Osteocyte (in vitro differentiated cells): ENCODE measurements at regions not wholly inside any gene's neighbourhood (a gene's known extent, or its start where the extent isn't known, plus 50 kb on each side); places are given as distances from the start of the nearest gene placed in this dataset.

Experiments used
- DNase-seq: peaks from one replicate; pipeline ENCODE4 v3.0.0; 2021; ENCODE audit warnings: mixed read lengths; ENCODE audit not compliant: unreplicated experiment; ENCODE audit errors: extremely low spot score
- H3K27ac Mint-ChIP-seq: one replicate; pipeline ENCODE4 v1.8.0; 2021; ENCODE audit warnings: mild to moderate bottlenecking, mixed read lengths; ENCODE audit not compliant: unreplicated experiment
- H3K27me3 Mint-ChIP-seq: one replicate; pipeline ENCODE4 v1.8.0; 2021; ENCODE audit warnings: mixed read lengths; ENCODE audit not compliant: unreplicated experiment
- H3K36me3 Mint-ChIP-seq: one replicate; pipeline ENCODE4 v1.8.0; 2021; ENCODE audit warnings: mixed read lengths; ENCODE audit not compliant: unreplicated experiment
- H3K4me1 Mint-ChIP-seq: one replicate; pipeline ENCODE4 v1.8.0; 2021; ENCODE audit warnings: mixed read lengths; ENCODE audit not compliant: unreplicated experiment
- H3K4me3 Mint-ChIP-seq: one replicate; pipeline ENCODE4 v1.8.0; 2021; ENCODE audit warnings: mild to moderate bottlenecking, moderate library complexity, mixed read lengths; ENCODE audit not compliant: unreplicated experiment
- H3K9me3 Mint-ChIP-seq: one replicate; pipeline ENCODE4 v1.8.0; 2021; ENCODE audit warnings: mixed read lengths; ENCODE audit not compliant: unreplicated experiment
- TF ChIP-seq, protein P1 (sequence below): fragments of 200-600 bp; sonication (generic); IDR thresholded peaks from 2 replicates; pipeline ENCODE4 v1.5.0; 2021; ENCODE audit warnings: antibody characterized with exemption, mild to moderate bottlenecking, moderate library complexity

DNA sequence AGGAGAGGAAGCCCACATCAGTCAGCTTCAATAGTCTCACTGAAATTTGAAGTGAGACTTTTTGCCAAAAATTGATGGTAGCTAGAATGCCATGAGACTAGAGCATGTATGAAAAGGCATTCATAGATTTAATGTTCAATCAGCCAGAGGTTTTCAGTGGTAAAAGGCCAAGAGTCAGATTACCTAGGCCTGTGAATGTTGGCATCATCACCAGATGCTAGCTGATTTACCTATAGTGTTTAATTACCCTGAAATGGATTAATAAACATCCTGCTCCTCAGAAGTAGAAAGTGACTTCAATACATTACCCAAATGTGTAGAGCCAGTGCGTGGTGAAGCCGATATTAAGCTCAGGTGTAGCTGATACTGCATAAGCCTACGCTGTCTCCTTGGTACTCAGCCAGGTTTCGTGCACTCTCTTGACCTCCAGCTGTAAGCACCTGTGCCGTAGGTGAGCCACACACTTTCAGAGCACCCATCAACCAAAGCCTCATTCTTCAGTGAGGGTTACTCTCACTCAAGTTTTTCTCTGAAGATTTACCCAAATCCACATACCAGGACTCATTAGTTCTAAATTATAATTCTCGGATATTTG lies 1140.3 kb upstream of the SLC10A2 start:
- Mint-ChIP-seq H3K9me3 (no peaks in the 10 kb centered on the region), H3K27me3 (no peaks in the 10 kb centered on the region), H3K36me3 (no peaks in the 10 kb centered on the region), H3K4me1 (no peaks in the 10 kb centered on the region), H3K27ac (no peak overlapping the region), H3K4me3 (no peak overlapping the region)
- TF ChIP-seq, protein P1, sequence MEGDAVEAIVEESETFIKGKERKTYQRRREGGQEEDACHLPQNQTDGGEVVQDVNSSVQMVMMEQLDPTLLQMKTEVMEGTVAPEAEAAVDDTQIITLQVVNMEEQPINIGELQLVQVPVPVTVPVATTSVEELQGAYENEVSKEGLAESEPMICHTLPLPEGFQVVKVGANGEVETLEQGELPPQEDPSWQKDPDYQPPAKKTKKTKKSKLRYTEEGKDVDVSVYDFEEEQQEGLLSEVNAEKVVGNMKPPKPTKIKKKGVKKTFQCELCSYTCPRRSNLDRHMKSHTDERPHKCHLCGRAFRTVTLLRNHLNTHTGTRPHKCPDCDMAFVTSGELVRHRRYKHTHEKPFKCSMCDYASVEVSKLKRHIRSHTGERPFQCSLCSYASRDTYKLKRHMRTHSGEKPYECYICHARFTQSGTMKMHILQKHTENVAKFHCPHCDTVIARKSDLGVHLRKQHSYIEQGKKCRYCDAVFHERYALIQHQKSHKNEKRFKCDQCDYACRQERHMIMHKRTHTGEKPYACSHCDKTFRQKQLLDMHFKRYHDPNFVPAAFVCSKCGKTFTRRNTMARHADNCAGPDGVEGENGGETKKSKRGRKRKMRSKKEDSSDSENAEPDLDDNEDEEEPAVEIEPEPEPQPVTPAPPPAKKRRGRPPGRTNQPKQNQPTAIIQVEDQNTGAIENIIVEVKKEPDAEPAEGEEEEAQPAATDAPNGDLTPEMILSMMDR = no peak
- DNase-seq = no peak

DNA sequence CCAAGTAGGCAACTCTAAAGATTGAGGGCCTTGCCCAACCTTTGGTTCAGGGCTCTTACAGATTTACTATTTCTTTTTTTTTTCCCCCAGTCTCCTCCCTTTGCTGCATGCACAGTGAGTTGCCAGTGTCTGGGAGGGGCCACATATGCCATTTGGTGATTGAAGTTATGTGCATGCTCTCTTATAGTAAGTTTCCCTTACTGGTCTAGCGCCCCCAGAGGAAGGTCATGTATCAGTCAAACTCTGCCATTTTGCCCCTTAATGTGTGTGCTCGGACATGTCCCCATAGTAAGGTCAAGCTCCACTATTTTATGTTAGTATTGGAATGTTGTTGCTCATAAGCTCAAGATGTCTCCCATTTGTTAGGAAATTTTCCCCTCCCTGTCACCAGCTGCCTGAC lies 1138.0 kb upstream of the SLC10A2 start:
- Mint-ChIP-seq H3K4me1 (no peaks in the 10 kb centered on the region), H3K27ac (no peak overlapping the region), H3K9me3 (no peaks in the 10 kb centered on the region), H3K27me3 (no peaks in the 10 kb centered on the region), H3K36me3 (no peaks in the 10 kb centered on the region), H3K4me3 (no peak overlapping the region)
- TF ChIP-seq, protein P1 = no peak
- DNase-seq = no peak

DNA sequence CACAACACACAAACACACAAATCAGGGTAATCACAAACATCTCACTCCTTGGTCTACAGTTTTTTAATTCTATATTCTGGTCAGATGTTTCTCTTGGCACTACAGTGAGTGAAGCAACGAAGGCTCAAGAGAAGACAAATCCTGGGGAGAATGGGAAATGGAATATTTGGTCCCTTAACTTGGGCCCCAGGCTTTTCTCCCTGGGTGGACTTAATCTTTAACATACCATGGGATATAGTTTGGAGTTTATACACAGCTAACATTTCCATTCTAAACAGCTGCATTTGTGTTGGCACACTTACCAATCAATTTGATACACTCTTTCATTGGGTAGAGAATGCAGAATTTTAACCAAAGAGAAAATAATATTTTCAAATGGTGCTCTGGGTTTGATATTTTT lies 1132.6 kb upstream of the SLC10A2 start:
- no peaks in the 10 kb centered on the region for H3K27me3 Mint-ChIP-seq
- DNase-seq = no peak
- H3K9me3 Mint-ChIP-seq = no peaks in the 10 kb centered on the region
- H3K4me1 Mint-ChIP-seq = peaks cover 7% of the 10 kb centered on the region
- H3K36me3 Mint-ChIP-seq = no peaks in the 10 kb centered on the region
- TF ChIP-seq, protein P1 = no peak
- no peak overlapping the region for H3K4me3 Mint-ChIP-seq
- no peak overlapping the region for H3K27ac Mint-ChIP-seq

DNA sequence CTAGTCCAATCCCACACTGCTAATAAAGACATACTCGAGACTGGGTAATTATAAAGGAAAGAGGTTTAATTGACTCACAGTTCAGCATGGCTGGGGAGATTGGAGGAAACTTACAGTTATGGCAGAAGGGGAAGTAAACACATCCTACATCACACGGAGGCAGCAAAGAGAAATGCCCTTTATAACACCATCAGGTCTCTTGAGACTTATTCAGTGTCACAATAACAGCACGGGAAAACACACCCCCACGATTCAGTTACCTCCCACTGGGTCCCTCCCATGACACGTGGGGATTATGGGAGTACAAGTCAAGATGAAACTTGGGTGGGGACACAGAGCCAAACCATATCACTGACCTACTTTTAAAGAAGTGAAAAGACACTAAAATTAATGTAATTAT lies 1130.4 kb upstream of the SLC10A2 start:
- TF ChIP-seq, protein P1 = no peak
- no peak overlapping the region for H3K4me3 Mint-ChIP-seq
- H3K27ac Mint-ChIP-seq = no peak overlapping the region

DNA sequence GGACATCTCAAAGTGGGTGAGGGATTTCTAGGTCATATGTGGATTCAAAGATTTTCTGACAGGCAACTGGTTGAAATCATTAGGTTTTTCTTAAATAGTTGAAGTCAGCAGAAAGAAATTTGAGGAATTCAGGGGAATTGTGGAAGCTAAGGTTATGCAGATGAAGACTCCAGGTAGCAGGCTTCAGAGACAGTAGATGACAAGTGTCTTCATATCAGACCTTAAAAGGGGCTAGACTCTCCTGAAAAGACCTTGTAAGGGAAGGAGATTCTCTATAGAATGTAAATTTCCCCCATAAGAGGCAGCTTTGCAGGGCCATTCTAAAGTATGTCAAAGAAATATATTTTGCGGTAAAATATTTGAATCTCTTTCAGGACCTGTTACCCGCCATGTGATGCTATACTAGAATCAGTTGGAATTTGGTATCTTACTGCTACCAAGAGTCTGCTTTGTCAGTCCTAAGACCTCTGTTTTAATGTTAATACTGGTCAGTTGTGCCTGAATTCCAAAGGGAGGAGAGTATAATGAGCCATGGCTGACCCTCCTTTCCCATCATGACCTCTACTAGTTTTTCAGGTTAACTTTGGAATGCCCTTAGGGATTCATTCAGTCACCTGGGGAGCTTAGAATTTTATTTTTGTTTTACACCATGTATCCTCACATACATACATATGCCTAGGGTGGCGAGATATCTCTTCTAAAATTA lies 1115.5 kb upstream of the SLC10A2 start:
- H3K4me1 Mint-ChIP-seq = no peaks in the 10 kb centered on the region
- no peaks in the 10 kb centered on the region for H3K36me3 Mint-ChIP-seq
- H3K4me3 Mint-ChIP-seq = no peak overlapping the region
- no peak for DNase-seq
- peaks cover 8% of the 10 kb centered on the region for H3K9me3 Mint-ChIP-seq
- TF ChIP-seq, protein P1 = no peak
- no peaks in the 10 kb centered on the region for H3K27me3 Mint-ChIP-seq
- no peak overlapping the region for H3K27ac Mint-ChIP-seq

More for the DNA sequence above, 1130.4 kb upstream of the SLC10A2 start:
- DNase-seq = no peak
- Mint-ChIP-seq H3K9me3 (peaks cover 7% of the 10 kb centered on the region), H3K4me1 (peaks cover 7% of the 10 kb centered on the region), H3K36me3 (no peaks in the 10 kb centered on the region), H3K27me3 (no peaks in the 10 kb centered on the region)
